ENCODE measurements at regions not wholly inside any gene's neighbourhood (a gene's known extent, or its start where the extent isn't known, plus 50 kb on each side); places are given as distances from the start of the nearest gene placed in this dataset.

DNA sequence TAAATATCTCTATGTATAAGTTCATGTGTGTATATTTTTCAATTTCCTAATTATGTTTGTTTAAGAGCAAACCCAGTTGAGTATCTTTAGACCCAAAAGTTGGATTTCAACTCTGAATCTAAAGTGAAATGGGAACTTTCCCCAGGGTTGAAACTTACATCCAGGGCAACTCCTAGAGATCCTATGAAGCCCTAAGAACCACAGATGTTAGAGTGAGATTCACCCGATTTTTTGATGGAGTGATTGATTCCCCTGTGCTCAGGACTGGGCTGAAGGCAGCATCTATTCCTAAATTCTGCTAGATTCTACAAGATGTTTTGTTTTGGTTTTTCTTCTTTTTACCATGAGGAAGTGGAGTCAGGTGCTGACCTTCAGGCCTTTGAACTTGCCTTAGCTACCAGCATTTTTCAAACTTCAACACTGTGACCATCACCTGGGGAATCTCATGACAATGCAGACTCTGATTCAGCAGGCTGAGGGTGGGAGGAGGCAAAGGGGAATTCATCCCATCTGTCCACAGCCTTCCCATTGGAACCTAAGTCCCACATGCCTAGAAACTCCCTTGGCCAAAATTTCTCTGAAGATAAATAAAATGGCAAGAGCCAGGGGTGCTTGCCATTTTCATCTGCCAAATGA lies 145.5 kb downstream of the ETS2 start:
- DNase-seq = no peak

GRCh38 chr21:38950435-38951094 lies 144.8 kb downstream of the ETS2 start:
- DNase-seq = no peak

- no peak for DNase-seq
Measured at GRCh38 chr21:38949070-38949380, 143.3 kb downstream of the ETS2 start.

- no peak for DNase-seq
Measured at GRCh38 chr21:38948377-38949069, 142.8 kb downstream of the ETS2 start.

GRCh38 chr21:38945545-38946245 lies 140.0 kb downstream of the ETS2 start:
- no peak for DNase-seq

DNA sequence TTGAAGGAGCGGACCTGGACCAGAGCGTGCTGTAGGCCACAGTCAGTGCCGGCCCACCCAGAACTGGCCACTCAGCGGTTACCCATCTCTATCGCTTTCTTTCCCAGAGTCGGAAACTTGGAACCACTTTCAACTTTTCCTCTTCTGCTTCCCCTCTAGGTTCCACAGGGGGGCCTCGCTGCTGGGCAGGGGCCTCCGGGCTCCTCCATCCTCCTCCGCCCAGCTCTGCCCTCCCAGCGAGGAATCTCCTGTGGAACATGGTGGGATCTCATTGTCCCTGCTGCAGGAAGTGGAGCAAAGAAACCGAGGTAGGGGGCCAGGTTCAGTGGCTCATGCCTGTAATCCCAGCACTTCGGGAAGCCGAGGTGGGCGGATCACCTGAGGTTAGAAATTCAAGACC lies 139.2 kb downstream of the ETS2 start:
- DNase-seq = no peak

- no peak for DNase-seq
Measured at GRCh38 chr21:38944402-38944801, 138.7 kb downstream of the ETS2 start.

DNA sequence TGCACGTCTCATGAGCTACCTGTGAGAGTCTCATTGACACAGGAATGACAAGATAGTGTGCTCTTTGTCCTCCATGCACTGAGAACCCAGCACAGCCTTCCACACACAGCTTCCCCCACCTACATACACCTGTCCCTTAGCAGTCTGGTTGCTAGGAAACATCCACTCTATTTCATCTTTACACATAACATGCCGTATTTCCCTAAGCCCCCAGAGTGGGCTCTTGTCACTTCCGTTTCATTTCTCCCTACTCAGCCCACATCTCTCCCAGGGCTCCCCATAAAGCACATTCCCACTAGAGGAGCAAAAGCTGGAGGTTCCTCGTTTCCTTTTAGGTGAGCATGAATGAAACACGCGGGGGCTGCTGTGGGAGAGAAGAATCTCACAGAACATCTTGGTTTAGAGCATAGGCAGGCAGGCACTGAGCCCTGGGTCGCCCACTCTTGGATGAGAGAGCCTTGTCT lies 137.1 kb downstream of the ETS2 start:
- no peak for DNase-seq

- DNase-seq = no peak
Measured at GRCh38 chr21:38938769-38939168, 133.0 kb downstream of the ETS2 start.

DNA sequence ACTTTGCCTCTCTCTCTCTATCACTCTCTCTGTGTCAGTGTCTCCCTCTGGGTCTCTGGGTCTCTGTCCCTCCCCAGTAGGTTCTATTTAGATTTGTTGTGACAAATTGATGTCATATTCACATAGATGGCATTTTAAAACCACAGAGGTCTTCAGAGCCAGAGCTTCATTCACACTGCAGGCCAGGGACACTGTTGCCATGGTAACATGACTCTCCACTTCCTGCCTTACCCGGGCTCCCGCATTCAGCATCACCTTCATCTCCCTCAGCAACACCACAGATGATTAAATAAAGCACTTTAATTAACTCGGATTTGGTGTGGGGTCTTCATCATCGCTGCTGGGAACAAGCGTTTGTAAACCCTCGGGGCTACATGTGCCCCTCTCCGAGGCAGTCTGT lies 132.6 kb downstream of the ETS2 start:
- DNase-seq = no peak

- DNase-seq = no peak
Measured at GRCh38 chr21:38937844-38938243, 132.1 kb downstream of the ETS2 start.

GRCh38 chr21:38937286-38937790 lies 131.6 kb downstream of the ETS2 start:
- no peak for DNase-seq

DNA sequence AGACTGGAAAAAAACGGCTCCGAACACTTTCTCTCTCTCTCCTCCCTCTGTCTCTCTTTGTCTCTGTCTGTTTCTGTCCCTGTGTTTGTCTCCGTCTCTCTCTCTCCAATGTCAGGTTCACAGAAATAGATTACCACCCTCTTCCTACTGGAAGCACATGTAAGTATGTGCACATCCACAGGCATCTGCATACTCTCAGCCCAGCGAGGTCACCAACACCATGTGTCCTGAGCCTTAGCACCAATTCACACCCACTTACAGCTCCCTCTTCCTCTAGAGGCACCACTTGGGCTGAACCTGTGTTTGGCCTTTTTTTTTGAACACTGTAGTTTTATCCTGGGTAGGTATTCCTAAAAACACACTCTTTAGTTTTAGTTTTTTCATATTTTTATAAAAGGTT lies 130.5 kb downstream of the ETS2 start:
- no peak for DNase-seq

DNA sequence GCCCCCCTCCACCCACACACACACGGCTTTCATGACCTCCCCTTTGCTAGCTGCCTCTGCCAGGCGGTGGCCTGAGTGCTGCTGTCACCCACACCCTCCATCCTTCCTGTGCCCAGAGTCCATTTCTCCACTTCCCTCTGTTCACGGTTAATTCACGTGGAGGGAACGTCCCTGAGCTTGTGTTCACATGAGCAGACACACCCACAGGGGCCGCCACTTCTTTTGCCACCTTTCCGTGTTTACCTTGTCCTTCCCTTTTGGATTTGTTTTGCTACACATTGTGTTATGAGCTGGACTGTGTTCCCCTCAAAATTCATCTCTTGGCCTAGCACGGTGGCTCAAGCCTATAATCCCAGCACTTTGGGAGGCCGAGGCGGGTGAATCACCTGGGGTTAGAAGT lies 128.0 kb downstream of the ETS2 start:
- no peak for DNase-seq

- DNase-seq = peak in 1 of 2 experiments; percentile 61
Measured at GRCh38 chr21:38931291-38931690, 125.6 kb downstream of the ETS2 start.

DNA sequence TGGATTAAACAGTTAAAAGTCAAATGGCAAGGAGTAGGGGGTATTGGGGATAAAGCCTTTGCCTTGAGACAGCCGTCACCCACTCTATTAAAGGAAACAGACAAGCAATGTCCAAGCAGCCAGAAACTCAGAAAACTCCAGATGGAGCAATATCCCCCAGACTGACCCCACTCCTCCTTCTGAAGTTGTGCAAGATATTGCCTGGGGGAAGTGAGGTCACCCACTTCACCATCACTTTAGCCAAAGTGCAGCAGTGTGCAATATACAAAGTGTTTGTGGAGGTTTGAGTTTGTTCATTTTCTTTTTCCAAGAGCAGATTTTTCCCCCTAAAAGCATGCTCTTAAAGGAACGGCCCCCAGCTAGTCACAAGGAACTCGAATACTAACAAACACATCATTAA lies 125.1 kb downstream of the ETS2 start:
- DNase-seq = peak; percentile 71 to 73

DNA sequence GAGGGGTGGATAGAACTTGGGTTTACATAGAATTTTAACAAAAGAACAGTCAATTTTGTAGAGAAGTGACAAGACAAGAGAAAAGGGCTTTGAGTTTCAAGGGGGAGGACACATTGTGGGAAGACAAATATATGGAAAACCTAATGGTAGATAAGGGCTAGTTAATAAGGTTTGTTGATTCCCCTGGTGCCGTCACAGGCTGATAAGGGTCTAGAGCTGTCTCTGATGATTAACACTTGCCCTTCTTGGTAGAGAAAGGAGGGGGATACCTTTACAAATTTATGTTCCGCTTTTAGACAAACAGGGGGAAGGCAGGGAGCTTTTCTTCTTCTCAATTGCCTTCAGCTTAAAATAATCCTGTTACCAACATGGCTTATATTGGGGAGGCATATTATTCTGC lies 124.3 kb downstream of the ETS2 start:
- DNase-seq = no peak

GRCh38 chr21:38929652-38930051 lies 123.9 kb downstream of the ETS2 start:
- no peak for DNase-seq

DNA sequence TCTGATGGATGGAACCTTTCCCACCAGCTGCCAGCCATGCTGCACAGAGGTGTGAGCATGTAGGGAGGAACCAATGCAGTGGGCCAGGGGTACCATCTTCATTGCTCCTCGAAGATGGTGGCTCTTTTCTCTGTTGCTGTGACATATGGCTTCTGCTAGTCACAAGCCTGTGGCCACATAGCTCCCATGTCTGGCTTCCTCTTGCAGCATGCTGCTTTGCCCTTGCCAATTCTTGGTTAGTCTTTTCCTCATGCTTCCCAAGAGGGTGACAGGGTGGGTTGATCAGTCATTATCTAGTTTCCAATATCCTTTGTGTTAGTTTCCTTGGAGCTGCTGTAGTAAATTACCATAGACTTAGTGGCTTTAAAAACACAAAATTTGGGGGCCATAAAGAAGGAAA lies 123.4 kb downstream of the ETS2 start:
- no peak for DNase-seq

DNA sequence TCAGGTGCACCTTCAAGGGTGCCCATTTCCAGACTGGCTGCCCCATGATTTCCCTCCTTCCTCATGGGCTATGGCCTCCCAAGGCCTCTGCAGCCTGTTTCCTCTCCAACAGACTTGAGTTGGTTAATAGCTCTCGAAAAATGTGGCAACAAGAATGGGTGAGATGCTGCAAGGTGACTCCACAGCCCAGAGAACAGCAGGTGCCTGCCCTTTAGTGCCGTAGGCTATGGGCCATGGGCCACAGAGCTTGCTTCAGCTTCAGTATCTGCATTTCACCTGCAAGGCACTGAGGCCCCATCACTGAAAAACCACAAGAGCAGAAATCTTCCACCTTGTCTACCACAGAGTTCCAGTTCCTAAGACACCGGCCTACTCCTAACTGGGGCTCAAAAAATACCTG lies 122.0 kb downstream of the ETS2 start:
- DNase-seq = no peak

DNA sequence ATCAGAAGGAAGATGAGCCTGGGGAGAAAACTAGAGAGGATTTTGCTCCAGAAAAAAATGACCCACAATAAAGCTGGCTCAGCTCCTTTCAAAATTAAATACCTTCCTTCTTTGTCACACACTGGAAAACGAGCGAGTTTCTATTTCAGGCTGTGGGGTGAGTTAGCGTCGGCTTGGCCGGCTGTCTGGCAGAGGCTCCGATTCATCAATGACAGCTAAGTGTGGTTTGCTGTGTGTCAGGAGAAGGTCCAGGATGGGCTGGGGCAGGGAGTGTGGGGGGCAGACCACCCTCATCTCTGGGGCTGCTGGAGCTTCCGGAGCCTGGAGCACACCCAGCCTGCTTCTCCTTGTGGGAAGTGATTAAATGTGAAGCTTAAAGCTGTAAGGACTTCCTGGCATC lies 120.2 kb downstream of the ETS2 start:
- peak; percentile 92 to 95 for DNase-seq

GRCh38 chr21:38925478-38925877 lies 119.7 kb downstream of the ETS2 start:
- no peak for DNase-seq

GRCh38 chr21:38924954-38925353 lies 119.2 kb downstream of the ETS2 start:
- no peak for DNase-seq

GRCh38 chr21:38923429-38923828 lies 117.7 kb downstream of the ETS2 start:
- no peak for DNase-seq

Data from Kasumi-1 (cell line).